ENCODE measurements at regions not wholly inside any gene's neighbourhood (a gene's known extent, or its start where the extent isn't known, plus 50 kb on each side); places are given as distances from the start of the nearest gene placed in this dataset.
"Not testable (repeated sequence)": the region's sequence is repeated elsewhere in the genome, so short reads cannot be mapped to it uniquely, and the experiment has no call there.

GRCh38 chr4:129988957-129989356 lies 893.0 kb downstream of the C4orf33 start:
- TF ChIP-seq ZFX (IDR thresholded peaks at IDR 0.05; ENCODE audit: borderline replicate concordance), result no peak
- TF ChIP-seq, protein P1, sequence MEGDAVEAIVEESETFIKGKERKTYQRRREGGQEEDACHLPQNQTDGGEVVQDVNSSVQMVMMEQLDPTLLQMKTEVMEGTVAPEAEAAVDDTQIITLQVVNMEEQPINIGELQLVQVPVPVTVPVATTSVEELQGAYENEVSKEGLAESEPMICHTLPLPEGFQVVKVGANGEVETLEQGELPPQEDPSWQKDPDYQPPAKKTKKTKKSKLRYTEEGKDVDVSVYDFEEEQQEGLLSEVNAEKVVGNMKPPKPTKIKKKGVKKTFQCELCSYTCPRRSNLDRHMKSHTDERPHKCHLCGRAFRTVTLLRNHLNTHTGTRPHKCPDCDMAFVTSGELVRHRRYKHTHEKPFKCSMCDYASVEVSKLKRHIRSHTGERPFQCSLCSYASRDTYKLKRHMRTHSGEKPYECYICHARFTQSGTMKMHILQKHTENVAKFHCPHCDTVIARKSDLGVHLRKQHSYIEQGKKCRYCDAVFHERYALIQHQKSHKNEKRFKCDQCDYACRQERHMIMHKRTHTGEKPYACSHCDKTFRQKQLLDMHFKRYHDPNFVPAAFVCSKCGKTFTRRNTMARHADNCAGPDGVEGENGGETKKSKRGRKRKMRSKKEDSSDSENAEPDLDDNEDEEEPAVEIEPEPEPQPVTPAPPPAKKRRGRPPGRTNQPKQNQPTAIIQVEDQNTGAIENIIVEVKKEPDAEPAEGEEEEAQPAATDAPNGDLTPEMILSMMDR (IDR thresholded peaks at IDR 0.05), result no peak
- H3K27ac ChIP-seq, result no peak overlapping the region

DNA sequence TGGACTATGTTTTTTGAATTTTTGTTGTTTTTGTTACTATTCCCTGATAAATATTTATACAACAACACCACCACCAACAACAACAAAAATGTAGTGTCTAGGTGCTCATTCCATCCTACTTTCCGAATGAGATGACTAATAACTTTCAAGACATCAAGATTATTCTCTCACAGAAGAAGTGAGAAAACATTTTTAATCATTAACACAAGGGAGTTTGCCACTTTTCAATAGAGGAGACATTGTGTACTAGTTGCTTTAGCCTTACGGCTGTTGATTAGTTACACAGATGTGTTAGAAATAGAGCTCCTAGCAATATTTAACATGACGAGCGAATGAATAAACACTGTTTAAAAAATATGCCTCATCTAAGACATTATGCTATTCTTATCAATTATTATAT lies 898.8 kb downstream of the C4orf33 start:
- TF ChIP-seq, protein P1 (IDR thresholded peaks at IDR 0.05), result no peak
- TF ChIP-seq ZFX (IDR thresholded peaks at IDR 0.05; ENCODE audit: borderline replicate concordance), result no peak

GRCh38 chr4:129998436-129999150 lies 902.6 kb downstream of the C4orf33 start:
- no peak for TF ChIP-seq ZFX (IDR thresholded peaks at IDR 0.05; ENCODE audit: borderline replicate concordance)
- TF ChIP-seq, protein P1 (IDR thresholded peaks at IDR 0.05), result no peak

More for the DNA sequence above, 898.8 kb downstream of the C4orf33 start:
- no peak overlapping the region for H3K27ac ChIP-seq

DNA sequence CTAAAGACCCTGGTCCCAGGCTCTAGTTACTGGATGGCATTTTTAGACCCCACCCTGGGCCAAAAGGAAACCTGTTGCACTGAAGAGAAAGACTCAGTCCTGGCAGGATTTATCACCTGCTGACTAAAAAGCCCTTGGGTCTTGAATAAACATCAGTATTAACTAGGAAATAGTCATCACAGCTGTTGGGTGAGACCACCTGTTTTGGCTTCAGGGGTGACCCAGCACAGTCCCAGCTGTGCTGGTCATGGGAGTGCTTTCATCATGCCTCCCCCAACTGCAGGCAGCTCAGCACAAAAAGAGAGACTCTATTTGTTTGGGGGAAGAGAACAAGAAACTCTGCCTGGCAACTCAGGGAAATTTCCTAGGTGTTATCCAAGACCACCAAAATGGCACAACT lies 903.2 kb downstream of the C4orf33 start:
- H3K27ac ChIP-seq, result no peak overlapping the region
- TF ChIP-seq, protein P1 (IDR thresholded peaks at IDR 0.05), result no peak
- TF ChIP-seq ZFX (IDR thresholded peaks at IDR 0.05; ENCODE audit: borderline replicate concordance), result no peak

More at GRCh38 chr4:129998436-129999150, 902.6 kb downstream of the C4orf33 start:
- no peak overlapping the region for H3K27ac ChIP-seq

- TF ChIP-seq, protein P1 (IDR thresholded peaks at IDR 0.05), result no peak
- TF ChIP-seq ZFX (IDR thresholded peaks at IDR 0.05; ENCODE audit: borderline replicate concordance), result no peak
- no peak overlapping the region for H3K27ac ChIP-seq
Measured at GRCh38 chr4:130008461-130008860, 912.5 kb downstream of the C4orf33 start.

- H3K27ac ChIP-seq, result not testable (repeated sequence)
Measured at GRCh38 chr4:130012806-130013205, 916.9 kb downstream of the C4orf33 start.

GRCh38 chr4:130021706-130022105 lies 925.8 kb downstream of the C4orf33 start:
- TF ChIP-seq, protein P1 (IDR thresholded peaks at IDR 0.05), result no peak
- no peak for TF ChIP-seq ZFX (IDR thresholded peaks at IDR 0.05; ENCODE audit: borderline replicate concordance)
- no peak overlapping the region for H3K27ac ChIP-seq

GRCh38 chr4:130023088-130023487 lies 927.1 kb downstream of the C4orf33 start:
- TF ChIP-seq, protein P1 (IDR thresholded peaks at IDR 0.05), result no peak
- no peak for TF ChIP-seq ZFX (IDR thresholded peaks at IDR 0.05; ENCODE audit: borderline replicate concordance)
- no peak overlapping the region for H3K27ac ChIP-seq
